SK-N-SH treated with all-trans-retinoic acid at 6 μM for 48 hours (cell line): ENCODE measurements at regions not wholly inside any gene's neighbourhood (a gene's known extent, or its start where the extent isn't known, plus 50 kb on each side); places are given as distances from the start of the nearest gene placed in this dataset.

Experiments
- ATAC-seq: fragments of 200-7000 bp; cut with Tn5 transposase; 3 replicates; pipeline ENCODE4 v1.9.1; 2020; ENCODE audit warnings: mild to moderate bottlenecking, moderate library complexity
- ARNTL ChIP-seq: fragments of 450-650 bp; formaldehyde crosslinking; IDR thresholded peaks from 2 replicates; pipeline ENCODE4 v1.5.0; 2020; ENCODE audit warnings: low read depth, mild to moderate bottlenecking, moderate library complexity, borderline replicate concordance
- BACH2 ChIP-seq: fragments of 250-450 bp; sonication (Bioruptor Pico); IDR thresholded peaks from 2 replicates; pipeline ENCODE4 v1.9.0; 2021; ENCODE audit warnings: mild to moderate bottlenecking, borderline replicate concordance
- CREB5 ChIP-seq: fragments of 250-450 bp; sonication (Bioruptor Pico); IDR thresholded peaks from 2 replicates; pipeline ENCODE4 v1.5.1; 2020; ENCODE audit warnings: low read depth, mild to moderate bottlenecking, moderate library complexity
- CSDC2 ChIP-seq: fragments of 250-450 bp; sonication (Bioruptor Pico); IDR thresholded peaks from 2 replicates; pipeline ENCODE4 v1.5.0; 2020; ENCODE audit warnings: mild to moderate bottlenecking, moderate library complexity
- CSRNP3 ChIP-seq: fragments of 250-450 bp; sonication (Bioruptor Pico); IDR thresholded peaks from 2 replicates; pipeline ENCODE4 v1.5.1; 2021; ENCODE audit warnings: mild to moderate bottlenecking, moderate library complexity
- ESRRG ChIP-seq: fragments of 250-450 bp; sonication (Bioruptor Pico); IDR thresholded peaks from 2 replicates; pipeline ENCODE4 v1.6.1; 2021; ENCODE audit warnings: mild to moderate bottlenecking
- GLIS3 ChIP-seq: fragments of 250-450 bp; sonication (Bioruptor Pico); IDR thresholded peaks from 2 replicates; pipeline ENCODE4 v1.5.0; 2020; ENCODE audit warnings: mild to moderate bottlenecking, moderate library complexity
- ISL1 ChIP-seq: fragments of 250-450 bp; sonication (Bioruptor Pico); IDR thresholded peaks from 2 replicates; pipeline ENCODE4 v2.1.2; 2022; ENCODE audit warnings: mild to moderate bottlenecking, moderate library complexity
- OSR1 ChIP-seq: fragments of 250-450 bp; sonication (Bioruptor Pico); IDR thresholded peaks from 2 replicates; pipeline ENCODE4 v1.8.0; 2022; ENCODE audit warnings: moderate library complexity, mild to moderate bottlenecking, inconsistent platforms
- PATZ1 ChIP-seq: fragments of 250-450 bp; sonication (Bioruptor Pico); IDR thresholded peaks from 2 replicates; pipeline ENCODE4 v1.8.0; 2020; ENCODE audit warnings: mild to moderate bottlenecking, moderate library complexity, borderline replicate concordance
- POU6F1 ChIP-seq: fragments of 250-450 bp; sonication (Bioruptor Pico); IDR thresholded peaks from 2 replicates; pipeline ENCODE4 v1.8.0; 2021; ENCODE audit warnings: low read depth, mild to moderate bottlenecking, moderate library complexity, borderline replicate concordance
- SNAI2 ChIP-seq: fragments of 250-450 bp; sonication (Bioruptor Pico); IDR thresholded peaks from 2 replicates; pipeline ENCODE4 v1.5.0; 2020; ENCODE audit warnings: mild to moderate bottlenecking, moderate library complexity
- TCF4 ChIP-seq: fragments of 250-450 bp; sonication (Bioruptor Pico); IDR thresholded peaks from 2 replicates; pipeline ENCODE4 v1.8.0; 2021; ENCODE audit warnings: mild to moderate bottlenecking, moderate library complexity, borderline replicate concordance
- TOX ChIP-seq: fragments of 250-450 bp; sonication (Bioruptor Pico); IDR thresholded peaks from 2 replicates; pipeline ENCODE4 v1.8.0; 2021; ENCODE audit warnings: mild to moderate bottlenecking, moderate library complexity, borderline replicate concordance
- TSHZ2 ChIP-seq: fragments of 250-450 bp; sonication (Bioruptor Pico); IDR thresholded peaks from 2 replicates; pipeline ENCODE4 v1.5.0; 2020; ENCODE audit warnings: mild to moderate bottlenecking, moderate library complexity
- ZC3H10 ChIP-seq: fragments of 250-450 bp; sonication (Bioruptor Pico); IDR thresholded peaks from 2 replicates; pipeline ENCODE4 v1.5.1; 2021; ENCODE audit warnings: mild to moderate bottlenecking, moderate library complexity
- ZFP30 ChIP-seq: fragments of 450-650 bp; formaldehyde crosslinking; IDR thresholded peaks from 2 replicates; pipeline ENCODE4 v1.5.0; 2022; ENCODE audit warnings: mild to moderate bottlenecking, moderate library complexity
- ZNF565 ChIP-seq: fragments of 450-650 bp; formaldehyde crosslinking; conservative IDR thresholded peaks from 2 replicates; pipeline ENCODE4 v1.5.0; 2020; ENCODE audit warnings: low read depth, mild to moderate bottlenecking, moderate library complexity
- ZNF70 ChIP-seq: fragments of 450-650 bp; formaldehyde crosslinking; IDR thresholded peaks from 2 replicates; pipeline ENCODE4 v1.5.0; 2020; ENCODE audit warnings: mild to moderate bottlenecking, moderate library complexity
- ZNF8 ChIP-seq: fragments of 450-650 bp; formaldehyde crosslinking; IDR thresholded peaks from 2 replicates; pipeline ENCODE4 v1.5.0; 2020; ENCODE audit warnings: mild to moderate bottlenecking, moderate library complexity

GRCh38 chr7:157077986-157078644 lies 60.6 kb upstream of the UBE3C start:
- TF ChIP-seq POU6F1 (CRISPR knock-in tag): no peak
- TF ChIP-seq ZFP30 (CRISPR knock-in tag): no peak
- no peak for TF ChIP-seq CSDC2 (CRISPR knock-in tag)
- no peak for TF ChIP-seq CSRNP3
- no peak for TF ChIP-seq TSHZ2 (CRISPR knock-in tag)
- TF ChIP-seq ZNF70 (CRISPR knock-in tag): no peak
- no peak for TF ChIP-seq TOX (CRISPR knock-in tag)
- no peak for TF ChIP-seq ESRRG (CRISPR knock-in tag)
- TF ChIP-seq BACH2 (CRISPR knock-in tag): no peak
- no peak for TF ChIP-seq ARNTL (CRISPR knock-in tag)
- TF ChIP-seq ZNF565 (CRISPR knock-in tag): no peak
- no peak for TF ChIP-seq ZNF8
- peak; percentile 64 for ATAC-seq

GRCh38 chr7:157079116-157079515 lies 59.6 kb upstream of the UBE3C start:
- no peak; the same call in 2 of the 3 replicates for ATAC-seq
- TF ChIP-seq ZC3H10 (CRISPR knock-in tag) (no peak), PATZ1 (no peak)

- ATAC-seq: no peak
- no peak for TF ChIP-seq POU6F1 (CRISPR knock-in tag)
- no peak for TF ChIP-seq OSR1 (CRISPR knock-in tag)
- TF ChIP-seq SNAI2: no peak
- no peak for TF ChIP-seq TSHZ2 (CRISPR knock-in tag)
- TF ChIP-seq TOX (CRISPR knock-in tag): no peak
- TF ChIP-seq ISL1 (CRISPR knock-in tag): no peak
- TF ChIP-seq ARNTL (CRISPR knock-in tag): no peak
- no peak for TF ChIP-seq CSDC2 (CRISPR knock-in tag)
- TF ChIP-seq ZNF70 (CRISPR knock-in tag): no peak
- TF ChIP-seq BACH2 (CRISPR knock-in tag): no peak
- no peak for TF ChIP-seq ZFP30 (CRISPR knock-in tag)
- no peak for TF ChIP-seq ESRRG (CRISPR knock-in tag)
- TF ChIP-seq CREB5 (CRISPR knock-in tag): no peak
- no peak for TF ChIP-seq TCF4 (CRISPR knock-in tag)
- no peak for TF ChIP-seq GLIS3
- TF ChIP-seq CSRNP3: no peak
- TF ChIP-seq ZC3H10 (CRISPR knock-in tag): no peak
Measured at GRCh38 chr7:157080111-157080730, 58.5 kb upstream of the UBE3C start.
